Stimulated activated CD4-positive, alpha-beta T cell treated with anti-CD3 and anti-CD28 coated beads, Interleukin-4, amount 100 ng/mL, for 48 hours (primary cell): ENCODE measurements at regions not wholly inside any gene's neighbourhood (a gene's known extent, or its start where the extent isn't known, plus 50 kb on each side); places are given as distances from the start of the nearest gene placed in this dataset.

Experiments used
- DNase-seq, 2 donors: peaks; one replicate each; pipeline ENCODE4 v3.0.0-alpha.2; 2020; ENCODE audit warnings: low read depth in 2 of 2

DNA sequence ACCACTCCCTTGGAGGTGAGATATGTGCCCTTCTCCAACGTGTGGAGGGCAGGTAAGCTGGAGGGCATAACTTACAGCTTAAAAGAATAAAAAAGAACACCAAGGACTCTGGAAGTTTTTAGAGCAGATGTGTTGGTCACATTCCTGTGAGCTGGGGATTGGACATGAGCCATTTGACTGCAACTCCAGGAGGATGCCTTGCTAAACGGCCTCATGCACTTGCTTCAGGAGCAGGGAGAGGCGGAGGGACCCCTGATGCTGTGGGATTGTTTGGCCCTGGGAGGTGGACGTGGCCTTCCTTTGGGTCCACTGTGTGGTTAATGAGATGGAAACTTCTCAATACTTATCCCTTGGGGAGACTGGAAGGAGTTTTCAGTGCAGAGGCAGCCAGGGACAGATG, 185.6 kb downstream of the RHOU start:
- no peak for DNase-seq

- no peak for DNase-seq
These were observed 186.2 kb downstream of the RHOU start for GRCh38 chr1:228921481-228921880.

DNA sequence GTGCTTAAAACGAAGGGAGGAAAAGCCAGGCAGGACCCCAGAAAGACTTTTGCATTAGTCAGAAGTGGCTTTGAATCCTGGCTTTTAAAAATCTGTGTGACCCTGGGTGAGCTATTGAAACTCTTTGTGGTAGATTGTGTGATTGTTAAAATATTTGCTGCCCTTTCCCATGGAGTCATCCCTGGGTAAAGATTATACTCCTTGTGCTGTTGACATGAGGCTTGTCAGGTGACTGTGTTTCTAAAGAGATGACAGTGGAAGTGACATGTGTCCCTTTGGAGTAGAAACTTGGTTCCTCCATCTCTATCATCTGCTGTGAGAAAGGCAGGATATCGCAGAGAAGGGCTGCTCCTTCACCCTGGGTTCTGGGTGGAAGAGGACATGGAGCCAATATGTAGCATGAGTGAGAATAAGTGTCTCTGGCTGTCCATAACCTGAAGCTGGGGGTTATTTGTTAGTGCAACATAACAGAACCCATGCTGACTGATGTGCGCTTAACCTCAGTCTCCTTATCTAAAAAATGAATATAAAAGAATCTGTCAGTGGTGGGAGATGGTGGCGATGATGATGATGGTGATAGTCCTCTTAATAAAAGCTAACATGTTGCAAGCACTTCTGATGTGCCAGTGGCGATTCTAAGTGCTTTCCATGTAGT, 187.6 kb downstream of the RHOU start:
- no peak for DNase-seq

DNA sequence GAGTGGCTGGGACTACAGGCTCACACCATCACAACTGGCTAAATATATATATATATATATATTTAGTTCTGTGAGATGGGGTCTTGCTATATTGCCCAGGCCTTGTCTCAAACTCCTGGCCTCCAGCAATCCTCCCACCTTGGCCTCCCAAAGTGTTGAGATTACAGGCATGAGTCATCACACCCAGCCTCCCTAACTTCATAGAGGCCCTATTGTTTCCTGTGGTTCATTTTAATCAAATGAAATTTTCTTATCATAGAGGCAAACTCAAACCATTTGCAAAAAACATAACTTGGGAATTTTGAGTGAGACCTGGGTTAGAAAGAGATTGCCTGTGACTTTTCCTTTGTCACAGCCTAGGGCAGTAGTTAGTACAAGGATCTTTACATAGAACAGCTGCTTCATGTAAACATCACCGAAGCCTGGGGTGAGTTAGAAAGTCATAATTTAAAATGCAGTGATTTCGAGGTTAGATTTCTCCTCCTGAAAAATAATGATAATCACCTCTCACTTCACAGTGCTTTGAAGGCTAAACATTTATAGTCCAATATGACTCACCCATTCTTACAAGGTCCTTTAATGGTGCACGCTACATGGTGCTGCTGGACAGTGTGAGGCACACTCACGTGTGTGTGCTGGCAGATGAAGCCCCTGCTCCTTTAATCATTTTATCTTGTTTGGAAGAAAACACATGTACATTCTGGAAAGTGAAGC, 188.9 kb downstream of the RHOU start:
- no peak for DNase-seq

DNA sequence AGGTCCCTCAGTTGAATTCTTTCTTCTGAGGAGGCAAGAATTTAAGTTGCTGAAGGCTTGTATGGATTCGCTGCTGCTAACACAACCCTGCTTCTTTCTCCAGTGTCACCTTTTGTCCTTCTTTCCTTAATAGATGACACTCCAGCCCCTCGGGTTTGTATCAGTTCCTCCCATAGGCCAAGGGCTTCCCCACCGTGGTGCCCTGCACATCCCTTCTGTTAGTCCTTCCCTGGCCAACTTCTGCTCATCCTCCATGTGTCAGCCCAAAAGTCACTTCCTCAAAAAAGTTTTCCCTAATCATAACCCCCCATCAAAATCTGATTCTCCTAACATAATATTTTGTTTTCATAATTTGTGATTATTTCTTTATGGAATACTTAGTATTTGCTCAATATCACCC, 190.4 kb downstream of the RHOU start:
- DNase-seq: no peak

DNA sequence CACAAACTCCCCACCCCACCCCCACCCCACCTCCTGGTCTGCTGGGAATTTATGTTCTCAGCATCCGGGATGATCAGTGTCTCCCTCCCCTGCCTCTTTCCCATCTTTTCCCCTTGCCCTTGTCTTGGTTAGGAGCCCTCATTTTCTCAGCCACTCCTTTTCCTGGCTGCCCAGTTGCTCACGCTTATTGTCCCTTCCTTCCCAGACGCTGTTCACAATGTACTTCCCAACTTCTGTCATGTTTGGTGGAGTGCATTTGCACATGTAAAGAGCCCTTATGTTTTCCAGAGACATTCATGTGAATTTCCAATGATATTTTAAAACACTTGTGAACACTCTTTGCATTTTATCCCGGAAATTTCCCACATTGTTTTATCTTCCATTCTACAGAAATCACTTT, 192.1 kb downstream of the RHOU start:
- DNase-seq: no peak

GRCh38 chr1:228927946-228928898, 192.9 kb downstream of the RHOU start:
- peak in 1 of 2 donors; percentile 9 for DNase-seq

- DNase-seq: no peak
These were observed 194.3 kb downstream of the RHOU start for GRCh38 chr1:228929476-228930027.

DNA sequence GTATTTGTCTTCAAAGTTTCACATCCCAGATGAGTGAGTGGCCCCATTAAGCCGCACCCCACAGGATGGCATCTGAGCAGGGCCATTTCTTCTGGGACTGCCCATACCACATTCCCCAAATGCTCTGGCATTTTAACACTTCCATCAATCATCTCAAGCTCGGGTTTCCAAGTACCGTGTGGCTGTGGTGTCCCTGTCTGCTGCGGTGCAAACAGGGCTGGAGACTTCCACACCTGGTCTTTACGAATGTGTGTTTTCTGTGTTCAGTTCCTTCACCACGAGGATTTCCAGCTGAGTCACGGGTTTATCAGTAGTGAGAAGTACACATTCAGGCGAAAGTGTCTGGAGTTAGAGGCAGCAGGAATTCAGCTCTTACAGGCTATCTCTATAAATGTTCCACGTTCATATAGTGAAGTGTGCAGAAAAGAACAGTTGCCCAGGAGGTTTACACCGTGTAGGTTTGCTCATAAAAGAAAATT, 195.2 kb downstream of the RHOU start:
- DNase-seq: no peak

GRCh38 chr1:228933753-228934152, 198.5 kb downstream of the RHOU start:
- DNase-seq: no peak

DNA sequence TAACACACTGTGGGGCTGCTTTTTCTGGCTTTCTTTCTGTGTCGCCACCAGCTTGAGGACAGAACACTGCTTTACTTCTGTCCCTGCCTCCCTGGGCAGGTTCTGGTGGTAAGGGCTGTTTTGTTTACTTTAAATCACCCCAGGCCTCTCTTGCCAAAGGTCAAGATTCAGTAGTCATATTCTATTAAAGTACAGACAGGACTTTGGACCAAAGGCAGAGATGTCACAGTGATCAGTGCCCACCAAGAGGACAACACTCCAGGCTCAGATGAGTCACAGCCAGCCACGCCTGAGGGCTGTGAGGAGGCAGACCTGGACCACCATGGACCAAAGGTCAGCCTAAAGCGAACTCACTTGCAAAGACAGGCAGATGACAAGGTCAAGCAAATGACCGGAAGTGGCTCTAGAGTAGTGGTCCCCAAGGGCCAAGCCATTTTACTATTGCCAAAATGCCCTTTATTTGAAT, 200.0 kb downstream of the RHOU start:
- no peak for DNase-seq

- DNase-seq: no peak
These were observed 200.8 kb downstream of the RHOU start for GRCh38 chr1:228935855-228936727.

GRCh38 chr1:228936881-228937280, 201.6 kb downstream of the RHOU start:
- DNase-seq: no peak

DNA sequence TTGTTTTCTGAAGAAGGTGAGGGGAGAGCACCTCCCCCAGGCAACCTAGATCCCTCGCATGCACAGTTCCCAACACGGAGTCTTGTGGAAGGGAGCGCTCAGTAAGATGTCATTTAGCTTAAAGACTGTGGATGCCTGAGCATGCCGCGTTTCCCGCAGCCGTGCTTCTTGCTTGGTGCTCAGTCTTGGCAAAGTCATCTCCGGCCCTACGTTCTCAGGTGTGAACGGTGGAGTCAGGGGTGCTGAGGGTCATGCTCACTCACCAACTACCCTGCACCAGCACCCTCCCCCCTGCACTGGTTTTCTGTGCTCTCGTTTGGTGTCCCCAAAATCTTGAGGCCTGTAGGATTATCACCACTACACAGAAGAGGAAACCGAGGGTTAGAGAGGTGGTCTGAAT, 202.1 kb downstream of the RHOU start:
- no peak for DNase-seq

- no peak for DNase-seq
These were observed 202.7 kb downstream of the RHOU start for GRCh38 chr1:228937851-228938536.

GRCh38 chr1:228938537-228938901, 203.2 kb downstream of the RHOU start:
- no peak for DNase-seq

DNA sequence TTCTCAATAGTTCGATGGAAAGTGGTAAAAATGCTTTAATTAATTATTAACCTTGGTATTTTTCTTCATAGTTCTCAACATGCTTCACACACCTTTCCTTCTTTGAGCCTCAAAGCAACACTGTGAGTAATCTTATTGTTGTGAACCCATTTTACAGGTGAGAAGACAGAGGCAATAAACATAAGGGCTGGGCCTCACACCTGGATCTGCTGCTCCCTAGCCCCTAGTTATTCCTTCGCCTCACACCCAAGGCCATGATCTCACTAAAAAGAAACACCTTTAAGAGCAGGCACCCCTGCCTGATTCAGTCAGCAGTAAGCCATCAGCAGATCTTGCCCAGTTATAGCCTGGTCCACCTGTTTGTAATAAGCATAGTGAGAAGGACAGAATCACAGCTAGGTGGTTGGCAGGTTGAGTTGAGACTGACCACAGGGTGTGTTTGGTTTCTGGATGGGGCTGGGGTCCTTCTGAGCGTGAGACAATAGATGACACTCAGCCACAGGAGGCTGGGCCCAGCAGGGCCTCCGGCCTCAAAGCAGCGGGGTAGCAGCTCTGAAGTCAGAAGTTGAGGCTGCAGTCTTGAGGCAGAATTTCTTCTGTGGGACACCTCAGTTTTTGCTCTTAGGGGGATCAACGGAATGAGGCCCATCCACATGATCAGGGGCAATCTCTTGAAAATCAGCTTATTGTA, 203.9 kb downstream of the RHOU start:
- no peak for DNase-seq

DNA sequence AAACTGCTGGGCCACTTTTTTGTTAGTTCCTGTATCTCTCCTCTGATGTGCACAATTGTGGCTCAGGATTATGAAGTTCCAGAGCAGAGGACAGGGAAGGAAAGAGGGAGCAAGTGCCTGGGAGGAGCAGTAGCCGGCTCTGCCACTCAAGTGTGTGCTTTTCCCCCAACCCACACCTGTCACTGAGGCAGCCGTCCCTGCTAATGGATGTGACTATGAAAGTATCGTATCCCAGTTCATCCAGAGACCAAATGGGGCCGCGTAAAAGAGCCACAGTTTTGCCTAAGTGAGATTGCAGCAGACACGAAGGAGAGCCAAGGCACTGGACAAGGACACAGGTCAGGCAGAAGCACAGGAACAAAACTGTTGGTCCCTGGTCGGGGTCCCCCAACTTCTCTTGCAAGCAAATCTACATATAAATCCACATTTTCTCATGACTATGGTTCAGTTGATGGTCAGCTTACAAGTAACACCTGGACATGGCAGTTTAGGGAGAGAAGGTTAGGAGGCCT, 204.7 kb downstream of the RHOU start:
- DNase-seq: no peak

DNA sequence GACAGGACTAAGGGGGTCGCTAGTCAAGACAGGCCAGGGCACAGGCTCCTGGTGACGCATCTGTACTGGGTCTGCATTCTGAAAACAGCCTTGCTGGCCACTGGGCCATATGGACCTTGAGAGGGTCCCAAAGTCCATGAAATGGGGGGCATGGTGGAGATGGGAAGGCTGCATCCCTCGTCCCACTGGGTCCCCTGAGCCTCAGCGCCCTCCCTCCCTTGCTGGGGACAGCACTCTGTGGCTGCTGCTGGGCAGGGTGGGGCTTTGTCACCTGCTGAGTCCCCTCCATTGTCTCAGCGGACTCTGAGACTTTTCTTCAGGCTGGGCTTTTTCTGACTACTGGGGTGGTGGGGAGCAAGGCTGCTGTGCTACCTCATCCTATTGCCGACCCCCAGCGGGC, 205.2 kb downstream of the RHOU start:
- DNase-seq: no peak

GRCh38 chr1:228940926-228941325, 205.6 kb downstream of the RHOU start:
- DNase-seq: no peak
